RWPE1 (cell line): ENCODE measurements at regions not wholly inside any gene's neighbourhood (a gene's known extent, or its start where the extent isn't known, plus 50 kb on each side); places are given as distances from the start of the nearest gene placed in this dataset.
"Not testable (repeated sequence)": the region's sequence is repeated elsewhere in the genome, so short reads cannot be mapped to it uniquely, and the experiment has no call there.

ENCODE experiments used
- CTCF ChIA-PET: fragments of 350-600 bp; sonication (Branson Sonifier 250); formaldehyde crosslinking; extraction: SDS; loops from one replicate; lab custom pipeline; 2021; lab: Yijun Ruan, JAX
- POLR2A ChIA-PET: fragments of 400-600 bp; formaldehyde crosslinking; extraction: SDS; loops from one replicate; lab custom pipeline; 2020; ENCODE audit warnings: antibody characterized with exemption; ENCODE audit not compliant: low non-redundant PET; lab: Yijun Ruan, JAX
- DNase-seq: peaks from one replicate; pipeline ENCODE4 v3.0.0; 2012; ENCODE audit warnings: low spot score
- H3K27ac ChIP-seq: fragments of 450-650 bp; 2 replicates; pipeline ENCODE4 v1.5.1; 2017
- TF ChIP-seq, protein P1 (sequence below): fragments of 450-650 bp; conservative IDR thresholded peaks from 2 replicates; pipeline ENCODE4 v1.5.1; 2017; ENCODE audit warnings: low read depth, mild to moderate bottlenecking

DNA sequence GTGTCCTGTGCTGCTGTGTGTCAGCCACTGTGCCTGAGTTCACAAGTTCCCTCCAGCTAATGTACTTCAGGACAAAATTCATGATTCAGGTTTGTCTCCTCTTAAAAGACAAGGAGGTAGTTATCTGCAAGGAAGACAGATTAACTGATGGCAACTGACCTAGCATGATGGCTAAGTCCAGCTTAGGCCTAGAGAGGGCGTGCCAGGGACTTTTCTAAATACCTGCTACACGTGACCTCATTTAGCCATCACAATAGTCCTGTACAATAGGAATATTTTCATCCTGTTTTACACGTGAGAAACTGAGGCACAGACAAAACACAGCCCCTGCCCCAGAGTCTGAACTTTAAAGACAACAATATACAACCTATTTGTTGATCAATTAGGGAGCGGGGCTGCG is 275.7 kb downstream of the XPNPEP1 start:
- DNase-seq = no peak
- TF ChIP-seq, protein P1, sequence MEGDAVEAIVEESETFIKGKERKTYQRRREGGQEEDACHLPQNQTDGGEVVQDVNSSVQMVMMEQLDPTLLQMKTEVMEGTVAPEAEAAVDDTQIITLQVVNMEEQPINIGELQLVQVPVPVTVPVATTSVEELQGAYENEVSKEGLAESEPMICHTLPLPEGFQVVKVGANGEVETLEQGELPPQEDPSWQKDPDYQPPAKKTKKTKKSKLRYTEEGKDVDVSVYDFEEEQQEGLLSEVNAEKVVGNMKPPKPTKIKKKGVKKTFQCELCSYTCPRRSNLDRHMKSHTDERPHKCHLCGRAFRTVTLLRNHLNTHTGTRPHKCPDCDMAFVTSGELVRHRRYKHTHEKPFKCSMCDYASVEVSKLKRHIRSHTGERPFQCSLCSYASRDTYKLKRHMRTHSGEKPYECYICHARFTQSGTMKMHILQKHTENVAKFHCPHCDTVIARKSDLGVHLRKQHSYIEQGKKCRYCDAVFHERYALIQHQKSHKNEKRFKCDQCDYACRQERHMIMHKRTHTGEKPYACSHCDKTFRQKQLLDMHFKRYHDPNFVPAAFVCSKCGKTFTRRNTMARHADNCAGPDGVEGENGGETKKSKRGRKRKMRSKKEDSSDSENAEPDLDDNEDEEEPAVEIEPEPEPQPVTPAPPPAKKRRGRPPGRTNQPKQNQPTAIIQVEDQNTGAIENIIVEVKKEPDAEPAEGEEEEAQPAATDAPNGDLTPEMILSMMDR = no peak
- H3K27ac ChIP-seq = no peak overlapping the region
- POLR2A ChIA-PET = no interaction called here
- CTCF ChIA-PET = no interaction called here

DNA sequence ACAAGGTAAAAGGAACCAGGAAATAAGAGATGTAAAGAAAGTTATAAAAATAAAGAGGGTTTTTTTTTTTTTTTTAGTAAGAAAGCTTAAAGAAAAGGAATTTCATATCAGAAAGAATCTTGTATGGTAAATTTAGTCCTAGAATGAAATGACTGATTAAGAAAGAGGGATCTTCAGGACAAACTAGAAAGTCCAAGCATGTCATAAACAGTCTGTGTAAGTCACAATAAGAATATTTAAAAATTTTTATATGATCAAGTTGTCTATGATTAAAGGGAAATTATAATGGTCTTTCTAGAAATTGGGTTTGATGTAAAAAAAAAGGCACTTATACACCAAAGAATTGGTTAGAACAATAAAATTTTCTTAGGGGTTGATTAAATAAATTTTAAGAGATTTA is 289.5 kb downstream of the XPNPEP1 start:
- TF ChIP-seq, protein P1 = no peak
- ChIA-PET CTCF (no interaction called here), POLR2A (no interaction called here)
- H3K27ac ChIP-seq = no peak overlapping the region
- DNase-seq = no peak

DNA sequence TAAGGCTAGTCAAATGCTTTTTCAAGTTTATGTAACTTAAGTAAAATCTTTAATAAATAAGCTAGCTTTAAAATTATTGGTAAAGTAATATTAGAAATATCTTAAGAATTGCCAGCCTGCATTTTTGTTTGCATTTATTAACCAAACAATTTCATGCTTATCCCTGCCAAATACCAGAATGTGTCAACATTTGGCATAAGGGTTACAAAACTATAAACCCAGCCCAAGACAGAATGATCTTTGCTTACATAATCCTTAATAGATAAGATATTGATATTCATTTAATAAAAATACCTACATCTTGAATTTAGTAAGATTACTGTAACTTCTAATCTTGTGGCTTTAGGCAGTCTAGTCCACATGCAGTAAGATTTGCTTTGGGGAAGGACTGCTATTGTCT is 290.3 kb downstream of the XPNPEP1 start:
- CTCF ChIA-PET, H3K27ac ChIP-seq, POLR2A ChIA-PET, DNase-seq: not testable (repeated sequence)

DNA sequence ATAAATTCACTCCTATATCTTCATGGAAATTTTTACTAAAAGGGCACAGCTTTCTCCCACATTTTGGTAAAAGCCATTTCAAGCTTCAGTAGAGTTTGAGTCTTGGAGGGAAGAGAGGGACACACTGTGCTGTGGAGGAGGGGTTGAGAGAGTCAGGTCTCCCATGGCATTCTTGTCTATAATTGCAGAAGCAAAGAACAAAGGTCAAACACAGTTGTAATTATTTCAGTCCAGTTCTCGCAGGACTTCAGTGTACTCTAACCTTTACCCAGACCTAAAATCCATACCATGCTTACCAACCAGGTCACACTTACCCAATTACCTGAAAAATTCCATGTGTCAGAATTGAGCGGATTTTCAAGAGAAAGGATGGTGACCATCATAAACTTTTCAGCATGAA is 298.4 kb downstream of the XPNPEP1 start:
- TF ChIP-seq, protein P1 = no peak
- POLR2A ChIA-PET = no interaction called here
- H3K27ac ChIP-seq = no peak overlapping the region
- DNase-seq = no peak
- CTCF ChIA-PET = no interaction called here

DNA sequence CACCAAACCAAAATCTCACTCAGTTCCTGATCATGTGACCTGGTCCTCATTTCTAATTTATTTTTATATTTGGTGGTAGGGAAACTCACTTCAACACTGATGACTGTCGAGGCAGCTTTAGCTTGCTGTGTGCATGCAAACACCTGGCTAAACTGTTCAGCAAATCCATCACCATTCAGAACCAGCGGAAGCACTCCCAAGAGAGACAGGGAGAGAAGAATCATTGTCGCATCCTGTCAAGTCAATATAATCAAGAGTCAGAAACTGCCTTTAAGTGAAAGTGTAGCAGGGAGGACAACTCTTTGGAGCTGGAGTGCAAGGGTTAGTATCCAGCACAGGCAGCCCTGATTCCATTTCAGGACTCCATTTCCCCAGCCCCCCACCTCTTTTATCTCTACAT is 300.7 kb downstream of the XPNPEP1 start:
- no peak for DNase-seq
- no peak overlapping the region for H3K27ac ChIP-seq
- ChIA-PET CTCF (no interaction called here), POLR2A (no interaction called here)
- TF ChIP-seq, protein P1 = no peak

DNA sequence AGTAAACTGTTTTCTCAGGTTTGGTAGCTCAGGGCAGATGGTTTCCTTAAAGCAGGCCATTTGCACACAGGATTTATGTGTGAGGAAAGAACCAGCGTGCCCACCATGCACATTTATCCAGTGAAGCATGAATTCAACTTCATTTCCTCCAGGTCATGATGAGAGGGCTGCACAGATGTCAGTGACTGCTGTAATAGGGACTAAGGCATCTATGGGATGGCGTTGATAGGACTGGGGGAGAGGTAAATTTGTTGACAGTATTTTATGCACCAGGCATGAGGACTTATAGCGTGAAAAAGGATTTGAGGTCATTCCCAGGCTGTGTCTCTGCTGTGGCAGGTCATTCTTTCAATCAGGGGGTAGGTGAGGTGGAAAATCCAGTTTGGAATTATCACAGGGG is 302.9 kb downstream of the XPNPEP1 start:
- ChIA-PET POLR2A (no interaction called here), CTCF (interaction anchor here (0.8 kb wide), 1 partner anchor 8 kb away, joined by 4 read pairs; no protein-coding TSS in a partner anchor)
- H3K27ac ChIP-seq = no peak overlapping the region
- TF ChIP-seq, protein P1 = no peak
- no peak for DNase-seq

DNA sequence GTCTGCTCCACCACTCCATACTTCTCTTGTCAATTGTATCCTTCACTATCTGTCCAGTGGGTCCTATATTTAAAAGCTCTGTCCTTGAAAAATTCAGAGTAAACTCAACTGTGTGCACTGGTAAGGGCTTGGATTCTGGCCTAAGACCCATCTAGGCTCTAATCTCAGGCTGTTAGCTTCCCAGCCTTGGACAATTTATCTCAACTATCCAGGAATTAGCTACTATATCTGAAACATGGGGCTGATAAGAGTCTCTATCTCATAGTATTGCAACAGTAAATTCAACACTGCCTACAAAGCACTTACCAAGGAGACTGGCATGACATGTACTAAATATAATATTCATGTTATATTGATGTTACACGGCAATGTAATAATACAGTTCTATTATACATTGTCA is 303.4 kb downstream of the XPNPEP1 start:
- ChIA-PET CTCF (interaction anchor here (0.8 kb wide), 1 partner anchor 9 kb away, joined by 4 read pairs; no protein-coding TSS in a partner anchor), POLR2A (no interaction called here)
- TF ChIP-seq, protein P1 = no peak
- no peak for DNase-seq
- no peak overlapping the region for H3K27ac ChIP-seq
